H1 (cell line): ENCODE measurements at regions not wholly inside any gene's neighbourhood (a gene's known extent, or its start where the extent isn't known, plus 50 kb on each side); places are given as distances from the start of the nearest gene placed in this dataset.

Experiments used
- ATF2 ChIP-seq: IDR thresholded peaks from 2 replicates; pipeline ENCODE4 v1.6.1; 2012; ENCODE audit warnings: low read length, inconsistent platforms
- BACH1 ChIP-seq: IDR thresholded peaks from 2 replicates; pipeline ENCODE4 v1.6.1; 2012; ENCODE audit warnings: low read length, improper control_type of control experiment
- EGR1 ChIP-seq: IDR thresholded peaks from 2 replicates; pipeline ENCODE4 v1.6.1; 2011; ENCODE audit warnings: low read depth, low read length, borderline replicate concordance
- FOSL1 ChIP-seq: IDR thresholded peaks from 2 replicates; pipeline ENCODE4 v1.6.1; 2011; ENCODE audit warnings: mild to moderate bottlenecking, low read depth, low read length, moderate library complexity; ENCODE audit not compliant: insufficient read depth
- RAD21 ChIP-seq, 2 experiments: IDR thresholded peaks in 1 of 2; conservative IDR thresholded peaks in 1 of 2; 2 replicates each; pipeline ENCODE4 v1.6.1; 2011; ENCODE audit warnings: low read depth in 2 of 2, low read length in 2 of 2, improper control_type of control experiment in 1 of 2, inconsistent platforms in 1 of 2, mild to moderate bottlenecking in 1 of 2, moderate library complexity in 1 of 2
- TF ChIP-seq, protein P1 (sequence below): IDR thresholded peaks from 2 replicates; pipeline ENCODE4 v1.6.1; 2012; ENCODE audit warnings: inconsistent platforms

- TF ChIP-seq RAD21 (IDR thresholded peaks at IDR 0.05 in 1 of 2, conservative IDR thresholded peaks at IDR 0.05 in 1 of 2; ENCODE audit: low read depth in 2 of 2, low read length in 2 of 2) (no peak), ATF2 (no peak), BACH1 (no peak), FOSL1 (no peak), EGR1 (no peak)
- TF ChIP-seq, protein P1, sequence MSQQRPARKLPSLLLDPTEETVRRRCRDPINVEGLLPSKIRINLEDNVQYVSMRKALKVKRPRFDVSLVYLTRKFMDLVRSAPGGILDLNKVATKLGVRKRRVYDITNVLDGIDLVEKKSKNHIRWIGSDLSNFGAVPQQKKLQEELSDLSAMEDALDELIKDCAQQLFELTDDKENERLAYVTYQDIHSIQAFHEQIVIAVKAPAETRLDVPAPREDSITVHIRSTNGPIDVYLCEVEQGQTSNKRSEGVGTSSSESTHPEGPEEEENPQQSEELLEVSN: no peak
Measured at GRCh38 chr14:28599605-28600004, 167.0 kb upstream of the FOXG1 start (continued).
